H1 (cell line): ENCODE measurements at regions not wholly inside any gene's neighbourhood (a gene's known extent, or its start where the extent isn't known, plus 50 kb on each side); places are given as distances from the start of the nearest gene placed in this dataset.

ENCODE experiments used
- CTCF ChIA-PET: fragments of 300-600 bp; sonication (Branson Sonifier 250); formaldehyde crosslinking; loops from one replicate; lab custom pipeline; 2021; ENCODE audit not compliant: partially characterized antibody; lab: Charles Lee
- POLR2A ChIA-PET: fragments of 300-600 bp; sonication (Branson Sonifier 250); formaldehyde crosslinking; loops from one replicate; lab custom pipeline; 2021; ENCODE audit warnings: inconsistent platforms; ENCODE audit not compliant: partially characterized antibody; lab: Charles Lee
- DNase-seq, 2 experiments: peaks; one replicate each; pipeline versions ENCODE4 v3.0.0 to v3.0.0-alpha.2; 2010 to 2022; ENCODE audit warnings: low spot score in 2 of 2, low read depth in 1 of 2, mixed read lengths in 1 of 2
- FAIRE-seq: peaks from 2 replicates; lab custom pipeline; 2011; peaks lifted over from hg19 to GRCh38; lab: Jason Lieb, UNC
- H2AFZ ChIP-seq: 2 replicates; pipeline ENCODE4 v1.8.1; 2012; ENCODE audit warnings: low read length, inconsistent platforms
- H2AK5ac ChIP-seq: 2 replicates; pipeline ENCODE4 v1.6.1; 2013; ENCODE audit warnings: low read depth, low read length
- H2BK120ac ChIP-seq: replicated peaks from 2 replicates; pipeline ENCODE3; 2013; ENCODE audit warnings: low read depth, low read length, inconsistent platforms
- H2BK12ac ChIP-seq: 2 replicates; pipeline ENCODE4 v1.6.1; 2013; ENCODE audit warnings: low read depth, low read length
- H2BK15ac ChIP-seq: 2 replicates; pipeline ENCODE4 v1.6.1; 2013; ENCODE audit warnings: low read length
- H2BK20ac ChIP-seq: 2 replicates; pipeline ENCODE4 v1.6.1; 2013; ENCODE audit warnings: low read length
- H2BK5ac ChIP-seq: 2 replicates; pipeline ENCODE4 v1.6.1; 2013; ENCODE audit warnings: low read depth, low read length
- H3K14ac ChIP-seq: 2 replicates; pipeline ENCODE4 v1.6.1; 2013; ENCODE audit warnings: inconsistent platforms; ENCODE audit not compliant: insufficient read length
- H3K18ac ChIP-seq: 2 replicates; pipeline ENCODE4 v1.6.1; 2013; ENCODE audit warnings: low read length; ENCODE audit errors: extremely low read depth
- H3K23ac ChIP-seq: 2 replicates; pipeline ENCODE4 v1.6.1; 2013; ENCODE audit warnings: inconsistent platforms; ENCODE audit not compliant: insufficient read length
- H3K23me2 ChIP-seq: 2 replicates; pipeline ENCODE4 v1.6.1; 2013; ENCODE audit warnings: low read depth, low read length
- H3K27ac ChIP-seq: 2 replicates; pipeline ENCODE4 v1.6.1; 2011; ENCODE audit warnings: low read depth, low read length, inconsistent platforms
- H3K27me3 ChIP-seq, 4 experiments: replicated peaks in 1 of 4; 1 replicate in 1 of 4; 2 replicates in 3 of 4; pipeline versions ENCODE4 v1.6.1 to v1.8.1; 2011 to 2013; ENCODE audit warnings: low read length in 3 of 4, mild to moderate bottlenecking in 3 of 4, inconsistent platforms in 2 of 4, mixed read lengths in 2 of 4, moderate library complexity in 1 of 4; ENCODE audit not compliant: control insufficient read depth in 3 of 4, insufficient read depth in 3 of 4; ENCODE audit errors: extremely low read depth in 1 of 4
- H3K36me3 ChIP-seq, 4 experiments: 2 replicates each; pipeline versions ENCODE4 v1.6.1 to v1.8.1; 2011 to 2013; ENCODE audit warnings: mild to moderate bottlenecking in 4 of 4, low read length in 3 of 4, moderate library complexity in 2 of 4, control low read depth in 1 of 4, inconsistent platforms in 1 of 4; ENCODE audit not compliant: insufficient read depth in 4 of 4, control insufficient read depth in 2 of 4
- H3K4ac ChIP-seq: replicated peaks from 2 replicates; pipeline ENCODE3; 2013; ENCODE audit warnings: low read length, low read depth, mixed read lengths, inconsistent platforms; ENCODE audit not compliant: insufficient read length
- H3K4me1 ChIP-seq, 4 experiments: replicated peaks in 1 of 4; 1 replicate in 1 of 4; 2 replicates in 3 of 4; pipeline versions ENCODE4 v1.6.1 to v1.8.1; 2011 to 2013; ENCODE audit warnings: low read length in 3 of 4, inconsistent platforms in 2 of 4, mixed read lengths in 1 of 4; ENCODE audit not compliant: insufficient read depth in 4 of 4, control insufficient read depth in 3 of 4
- H3K4me2 ChIP-seq, 2 experiments: 2 replicates each; pipeline versions ENCODE4 v1.6.1 to v1.8.1; 2011 to 2013; ENCODE audit warnings: low read depth in 2 of 2, low read length in 2 of 2, control low read depth in 1 of 2, inconsistent platforms in 1 of 2, mild to moderate bottlenecking in 1 of 2; ENCODE audit not compliant: insufficient read depth in 1 of 2
- H3K4me3 ChIP-seq, 4 experiments: fragments of 200-600, 300-600 bp in 1 of 4; sonication (generic), shearing (Covaris generic), sonication (Bioruptor Twin) in 1 of 4; 2 replicates each; pipeline versions ENCODE4 v1.5.1 to v1.8.1; 2011 to 2016; ENCODE audit warnings: low read length in 4 of 4, low read depth in 3 of 4, control low read depth in 2 of 4, inconsistent platforms in 2 of 4, mild to moderate bottlenecking in 2 of 4, mixed read lengths in 1 of 4, moderate library complexity in 1 of 4; ENCODE audit not compliant: insufficient read depth in 2 of 4; ENCODE audit errors: extremely low read depth in 1 of 4
- H3K56ac ChIP-seq: replicated peaks from 2 replicates; pipeline ENCODE3; 2013; ENCODE audit warnings: low read depth, mild to moderate bottlenecking, mixed read lengths, low read length, inconsistent platforms; ENCODE audit not compliant: insufficient read length
- H3K79me1 ChIP-seq: 2 replicates; pipeline ENCODE4 v1.6.1; 2013; ENCODE audit warnings: low read depth, low read length, control low read depth
- H3K79me2 ChIP-seq, 2 experiments: 2 replicates each; pipeline versions ENCODE4 v1.6.1 to v1.8.1; 2012 to 2013; ENCODE audit warnings: low read length in 2 of 2, mild to moderate bottlenecking in 2 of 2, inconsistent platforms in 1 of 2; ENCODE audit not compliant: insufficient read depth in 2 of 2, control insufficient read depth in 1 of 2
- H3K9ac ChIP-seq, 4 experiments: replicated peaks in 1 of 4; 1 replicate in 1 of 4; 2 replicates in 3 of 4; pipeline versions ENCODE4 v1.6.1 to v1.8.1; 2011 to 2013; ENCODE audit warnings: low read depth in 3 of 4, low read length in 3 of 4, control low read depth in 2 of 4, mild to moderate bottlenecking in 2 of 4, moderate library complexity in 2 of 4, inconsistent platforms in 1 of 4; ENCODE audit errors: extremely low read depth in 1 of 4
- H3K9me3 ChIP-seq, 2 experiments: 2 replicates each; pipeline versions ENCODE4 v1.6.1 to v1.8.1; 2012 to 2013; ENCODE audit warnings: mild to moderate bottlenecking in 2 of 2, moderate library complexity in 2 of 2, control low read depth in 1 of 2, inconsistent platforms in 1 of 2, low read depth in 1 of 2, low read length in 1 of 2, mixed read lengths in 1 of 2; ENCODE audit not compliant: insufficient read depth in 2 of 2
- H4K20me1 ChIP-seq, 2 experiments: replicated peaks in 1 of 2; 2 replicates each; pipeline versions ENCODE3 to v1.8.1; 2011 to 2013; ENCODE audit warnings: inconsistent platforms in 2 of 2, low read length in 2 of 2, mild to moderate bottlenecking in 1 of 2; ENCODE audit not compliant: insufficient read depth in 2 of 2, control insufficient read depth in 1 of 2
- H4K5ac ChIP-seq: 2 replicates; pipeline ENCODE4 v1.6.1; 2013; ENCODE audit warnings: low read length, low read depth, mixed read lengths, inconsistent platforms; ENCODE audit not compliant: insufficient read length
- H4K8ac ChIP-seq: 2 replicates; pipeline ENCODE4 v1.8.0; 2013; ENCODE audit warnings: mild to moderate bottlenecking, moderate library complexity, low read length, inconsistent platforms; ENCODE audit not compliant: insufficient read depth; ENCODE audit errors: extremely low read depth
- H4K91ac ChIP-seq: replicated peaks from 2 replicates; pipeline ENCODE3; 2013; ENCODE audit warnings: low read length, mixed read lengths, inconsistent platforms; ENCODE audit not compliant: insufficient read length
- E2F6 ChIP-seq: IDR thresholded peaks from 2 replicates; pipeline ENCODE4 v1.6.1; 2012; ENCODE audit warnings: inconsistent platforms
- WGBS, 2 experiments: shearing (Covaris generic) in 1 of 2; methylation state at CpG; one replicate each; pipeline versions ENCODE4 v1.1.6 to v1.1.7; 2013 to 2015; ENCODE audit warnings: low lambda C conversion rate in 2 of 2, mixed read lengths in 2 of 2, inconsistent platforms in 1 of 2, low coverage in 1 of 2, missing lambda C conversion rate in 1 of 2; ENCODE audit not compliant: insufficient replicate concordance in 2 of 2, insufficient coverage in 1 of 2, insufficient read length in 1 of 2; ENCODE audit errors: extremely low coverage in 1 of 2, missing lambda C conversion rate in 1 of 2; 5-methylcytosine and 5-hydroxymethylcytosine counted together

- Histone ChIP-seq H2AK5ac (no peak overlapping the region), H2BK12ac (no peak overlapping the region), H2BK120ac (no peak overlapping the region), H3K4me1 (peaks cover 0 to 3% (median 1%) of the 10 kb centered on the region in 4 experiments; a peak in 2 of 7 replicates), H2BK20ac (no peak overlapping the region), H3K79me2 (no peaks in the 10 kb centered on the region), H3K27me3 (no peaks in the 10 kb centered on the region), H4K8ac (no peak overlapping the region), H2BK5ac (no peak overlapping the region), H3K36me3 (no peaks in the 10 kb centered on the region), H2BK15ac (no peak overlapping the region), H3K14ac (no peak overlapping the region), H3K4me3 (no peak overlapping the region), H3K23ac (no peak overlapping the region), H3K79me1 (no peaks in the 10 kb centered on the region; the same call in 1 of the 2 replicates), H3K9ac (no peak overlapping the region), H4K20me1 (no peaks in the 10 kb centered on the region), H4K91ac (no peak overlapping the region), H3K18ac (no peak overlapping the region), H3K4ac (no peak overlapping the region), H3K9me3 (0 out of 4 replicates have a peak, but pooled peaks cover 0 to 3% of the 10 kb centered on the region in 2 experiments), H2AFZ (no peak overlapping the region), H4K5ac (no peak overlapping the region), H3K4me2 (no peak overlapping the region), H3K56ac (no peak overlapping the region), H3K23me2 (no peaks in the 10 kb centered on the region), H3K27ac (no peak overlapping the region)
- WGBS, 2 experiments = 100% methylated on average over 3 of the region's 3 CpGs; no CpG with 5 or more reads in 1 of the 2 experiments
- POLR2A ChIA-PET = no interaction called here
- FAIRE-seq (no peak), DNase-seq (no peak)
- TF ChIP-seq E2F6 = no peak
- CTCF ChIA-PET = interaction anchor here (0.8 kb wide), 1 partner anchor 32 kb away, joined by 3 read pairs; no protein-coding TSS in a partner anchor
Observed at GRCh38 chr20:43320536-43320935, 130.8 kb upstream of the PTPRT start.
